Neural cell (in vitro differentiated cells): ENCODE measurements at regions not wholly inside any gene's neighbourhood (a gene's known extent, or its start where the extent isn't known, plus 50 kb on each side); places are given as distances from the start of the nearest gene placed in this dataset.

ENCODE experiments used
- H2AFZ ChIP-seq: fragments of 200-600, 300-800 bp; sonication (generic), shearing (Covaris generic); 2 replicates; pipeline ENCODE4 v1.6.0; 2014; ENCODE audit warnings: low read depth, mild to moderate bottlenecking, antibody characterized with exemption, low read length, moderate library complexity
- H3F3A ChIP-seq: fragments of 200-600 bp; shearing (Covaris generic); 2 replicates; pipeline ENCODE4 v1.6.1; 2016; ENCODE audit warnings: mild to moderate bottlenecking, moderate library complexity, mixed read lengths, antibody characterized with exemption, low read length; ENCODE audit not compliant: insufficient read depth, poor library complexity, severe bottlenecking
- H3K27ac ChIP-seq: fragments of 200-600, 300-800 bp; sonication (generic), shearing (Covaris generic); 2 replicates; pipeline ENCODE4 v1.5.1; 2014; ENCODE audit warnings: mild to moderate bottlenecking, low read length, moderate library complexity
- H3K27me3 ChIP-seq: fragments of 300-800, 200-600 bp; sonication (generic), shearing (Covaris generic); 2 replicates; pipeline ENCODE4 v1.6.0; 2014; ENCODE audit warnings: mild to moderate bottlenecking, low read depth, low read length, moderate library complexity; ENCODE audit not compliant: insufficient read depth
- H3K36me3 ChIP-seq: fragments of 300-800, 200-600 bp; sonication (generic), shearing (Covaris generic); 2 replicates; pipeline ENCODE4 v1.5.1; 2014; ENCODE audit warnings: mild to moderate bottlenecking, antibody characterized with exemption, low read length, moderate library complexity; ENCODE audit not compliant: insufficient read depth
- H3K4me2 ChIP-seq: fragments of 300-800, 200-600 bp; sonication (generic), shearing (Covaris generic); 2 replicates; pipeline ENCODE4 v1.6.0; 2014; ENCODE audit warnings: mild to moderate bottlenecking, low read length
- H3K4me3 ChIP-seq: fragments of 300-800, 200-600 bp; sonication (generic), shearing (Covaris generic); 2 replicates; pipeline ENCODE4 v1.5.1; 2014; ENCODE audit warnings: mild to moderate bottlenecking, low read length, moderate library complexity
- H3K79me2 ChIP-seq: fragments of 200-600 bp; shearing (Covaris generic); replicated peaks from 2 replicates; pipeline ENCODE4 v1.6.0; 2014; ENCODE audit warnings: mild to moderate bottlenecking, low read length, moderate library complexity; ENCODE audit not compliant: insufficient read depth
- H3K9ac ChIP-seq: fragments of 300-800, 200-600 bp; sonication (generic), shearing (Covaris generic); 2 replicates; pipeline ENCODE4 v1.6.1; 2016; ENCODE audit warnings: mild to moderate bottlenecking, low read length, mixed read lengths
- H3K9me2 ChIP-seq: fragments of 200-600 bp; shearing (Covaris generic); 2 replicates; pipeline ENCODE4 v1.6.1; 2016; ENCODE audit warnings: mild to moderate bottlenecking, low read length, mixed read lengths; ENCODE audit not compliant: insufficient read depth
- H3K9me3 ChIP-seq: fragments of 200-600, 300-800 bp; sonication (generic), shearing (Covaris generic); 2 replicates; pipeline ENCODE4 v1.6.1; 2016; ENCODE audit warnings: mild to moderate bottlenecking, mixed run types, low read length, moderate library complexity, mixed read lengths
- H4K20me1 ChIP-seq: fragments of 200-600 bp; shearing (Covaris generic); 2 replicates; pipeline ENCODE4 v1.6.1; 2016; ENCODE audit warnings: mild to moderate bottlenecking, mixed run types; ENCODE audit not compliant: insufficient read depth
- CTCF ChIP-seq: fragments of 450-650 bp; IDR thresholded peaks from 2 replicates; pipeline ENCODE4 v1.5.1; 2014; ENCODE audit warnings: antibody characterized with exemption, mild to moderate bottlenecking, moderate library complexity; ENCODE audit not compliant: poor library complexity, severe bottlenecking
- EP300 ChIP-seq: fragments of 450-650 bp; conservative IDR thresholded peaks from 2 replicates; pipeline ENCODE4 v1.6.1; 2014; ENCODE audit warnings: antibody characterized with exemption, mild to moderate bottlenecking, moderate library complexity; ENCODE audit not compliant: poor library complexity, severe bottlenecking
- EZH2 ChIP-seq: fragments of 200-600, 300-800 bp; shearing (Covaris generic), sonication (generic); IDR thresholded peaks from 2 replicates; pipeline ENCODE4 v1.6.1; 2014; ENCODE audit warnings: antibody characterized with exemption, low read length, borderline replicate concordance, mild to moderate bottlenecking; ENCODE audit not compliant: insufficient read depth, poor library complexity, severe bottlenecking
- MXI1 ChIP-seq: fragments of 450-650 bp; conservative IDR thresholded peaks from 2 replicates; pipeline ENCODE4 v1.6.1; 2014; ENCODE audit warnings: antibody characterized with exemption, mild to moderate bottlenecking; ENCODE audit not compliant: poor library complexity, severe bottlenecking
- POLR2AphosphoS5 ChIP-seq: IDR thresholded peaks from 2 replicates; pipeline ENCODE4 v1.6.1; 2012
- RAD21 ChIP-seq: fragments of 450-650 bp; conservative IDR thresholded peaks from 2 replicates; pipeline ENCODE4 v1.6.1; 2014; ENCODE audit warnings: antibody characterized with exemption, mild to moderate bottlenecking, moderate library complexity
- SMC3 ChIP-seq: fragments of 450-650 bp; conservative IDR thresholded peaks from 2 replicates; pipeline ENCODE4 v1.6.1; 2014; ENCODE audit warnings: antibody characterized with exemption, mild to moderate bottlenecking, moderate library complexity; ENCODE audit not compliant: poor library complexity
- TAF1 ChIP-seq: IDR thresholded peaks from 2 replicates; pipeline ENCODE4 v1.6.1; 2012; ENCODE audit warnings: low read depth
- TF ChIP-seq, protein P1 (sequence below): IDR thresholded peaks from 2 replicates; pipeline ENCODE4 v1.6.1; 2012; ENCODE audit warnings: borderline replicate concordance

DNA sequence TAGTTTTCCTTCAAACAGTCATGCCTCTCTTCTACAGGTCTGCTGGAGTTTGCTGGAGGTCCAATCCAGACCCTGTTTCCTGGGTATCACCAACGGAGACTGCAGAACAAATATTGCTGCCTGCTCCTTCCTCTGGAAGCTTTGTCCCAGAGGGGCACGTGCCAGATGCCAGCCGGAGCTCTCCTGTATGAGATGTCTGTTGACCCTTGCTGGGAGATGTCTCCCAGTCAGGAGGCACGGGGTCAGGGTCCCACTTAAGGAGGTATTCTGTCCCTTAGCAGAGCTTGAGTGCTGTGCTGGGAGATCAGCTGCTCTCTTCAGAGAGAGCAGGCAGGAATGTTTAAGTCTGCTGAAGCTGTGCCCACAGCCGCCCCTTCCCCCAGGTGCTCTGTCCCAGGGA is 666.9 kb downstream of the FRK start:
- H3K4me2 ChIP-seq, result no peak overlapping the region
- no peaks in the 10 kb centered on the region for H3F3A ChIP-seq
- no peak overlapping the region for H3K4me3 ChIP-seq
- TF ChIP-seq RAD21, result no peak
- no peak for TF ChIP-seq MXI1
- TF ChIP-seq TAF1, result no peak
- no peak for TF ChIP-seq CTCF
- H3K27ac ChIP-seq, result no peak overlapping the region
- H3K9me2 ChIP-seq, result no peaks in the 10 kb centered on the region
- H3K9ac ChIP-seq, result no peak overlapping the region
- H3K79me2 ChIP-seq, result no peaks in the 10 kb centered on the region
- H3K27me3 ChIP-seq, result no peaks in the 10 kb centered on the region
- no peak overlapping the region for H2AFZ ChIP-seq
- no peaks in the 10 kb centered on the region for H4K20me1 ChIP-seq
- no peaks in the 10 kb centered on the region for H3K36me3 ChIP-seq
- H3K9me3 ChIP-seq, result peaks cover 6% of the 10 kb centered on the region

GRCh38 chr6:115370202-115370601 is 690.5 kb downstream of the FRK start:
- no peaks in the 10 kb centered on the region for H3K27me3 ChIP-seq
- H3K9ac ChIP-seq, result no peak overlapping the region
- H2AFZ ChIP-seq, result no peak overlapping the region
- H4K20me1 ChIP-seq, result no peaks in the 10 kb centered on the region
- H3K9me3 ChIP-seq, result no peaks in the 10 kb centered on the region
- H3K79me2 ChIP-seq, result no peaks in the 10 kb centered on the region
- no peaks in the 10 kb centered on the region for H3F3A ChIP-seq
- TF ChIP-seq RAD21 (no peak), MXI1 (no peak), SMC3 (no peak), EZH2 (no peak), CTCF (no peak), EP300 (no peak), POLR2AphosphoS5 (no peak), TAF1 (no peak)
- TF ChIP-seq, protein P1, sequence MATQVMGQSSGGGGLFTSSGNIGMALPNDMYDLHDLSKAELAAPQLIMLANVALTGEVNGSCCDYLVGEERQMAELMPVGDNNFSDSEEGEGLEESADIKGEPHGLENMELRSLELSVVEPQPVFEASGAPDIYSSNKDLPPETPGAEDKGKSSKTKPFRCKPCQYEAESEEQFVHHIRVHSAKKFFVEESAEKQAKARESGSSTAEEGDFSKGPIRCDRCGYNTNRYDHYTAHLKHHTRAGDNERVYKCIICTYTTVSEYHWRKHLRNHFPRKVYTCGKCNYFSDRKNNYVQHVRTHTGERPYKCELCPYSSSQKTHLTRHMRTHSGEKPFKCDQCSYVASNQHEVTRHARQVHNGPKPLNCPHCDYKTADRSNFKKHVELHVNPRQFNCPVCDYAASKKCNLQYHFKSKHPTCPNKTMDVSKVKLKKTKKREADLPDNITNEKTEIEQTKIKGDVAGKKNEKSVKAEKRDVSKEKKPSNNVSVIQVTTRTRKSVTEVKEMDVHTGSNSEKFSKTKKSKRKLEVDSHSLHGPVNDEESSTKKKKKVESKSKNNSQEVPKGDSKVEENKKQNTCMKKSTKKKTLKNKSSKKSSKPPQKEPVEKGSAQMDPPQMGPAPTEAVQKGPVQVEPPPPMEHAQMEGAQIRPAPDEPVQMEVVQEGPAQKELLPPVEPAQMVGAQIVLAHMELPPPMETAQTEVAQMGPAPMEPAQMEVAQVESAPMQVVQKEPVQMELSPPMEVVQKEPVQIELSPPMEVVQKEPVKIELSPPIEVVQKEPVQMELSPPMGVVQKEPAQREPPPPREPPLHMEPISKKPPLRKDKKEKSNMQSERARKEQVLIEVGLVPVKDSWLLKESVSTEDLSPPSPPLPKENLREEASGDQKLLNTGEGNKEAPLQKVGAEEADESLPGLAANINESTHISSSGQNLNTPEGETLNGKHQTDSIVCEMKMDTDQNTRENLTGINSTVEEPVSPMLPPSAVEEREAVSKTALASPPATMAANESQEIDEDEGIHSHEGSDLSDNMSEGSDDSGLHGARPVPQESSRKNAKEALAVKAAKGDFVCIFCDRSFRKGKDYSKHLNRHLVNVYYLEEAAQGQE, result no peak
- H3K36me3 ChIP-seq, result no peaks in the 10 kb centered on the region
- H3K4me2 ChIP-seq, result no peak overlapping the region
- no peak overlapping the region for H3K27ac ChIP-seq
- H3K9me2 ChIP-seq, result no peaks in the 10 kb centered on the region
- no peak overlapping the region for H3K4me3 ChIP-seq
